Panc1 (cell line): ENCODE measurements at regions not wholly inside any gene's neighbourhood (a gene's known extent, or its start where the extent isn't known, plus 50 kb on each side); places are given as distances from the start of the nearest gene placed in this dataset.

Experiments used
- ATAC-seq: fragments of 200-7000 bp; cut with Tn5 transposase; 2 replicates; pipeline ENCODE4 v1.9.1; 2020; ENCODE audit warnings: mild to moderate bottlenecking, moderate library complexity
- BruUV-seq: library from RNA; stranded (reverse); fragments of 400-500 nt; replicated peaks from 2 replicates; lab custom pipeline; 2021; lab: Mats Ljungman, UMichigan
- CTCF ChIA-PET: fragments of 300-600 bp; sonication (Branson Sonifier 250); formaldehyde crosslinking; loops from one replicate; lab custom pipeline; 2022; ENCODE audit warnings: antibody characterized with exemption; lab: Charles Lee
- POLR2A ChIA-PET: fragments of 300-600 bp; sonication (Branson Sonifier 250); formaldehyde crosslinking; loops from one replicate; lab custom pipeline; 2022; ENCODE audit warnings: antibody characterized with exemption; lab: Charles Lee
- DNase-seq: peaks from one replicate; pipeline ENCODE4 v3.0.0-alpha.2; 2010; ENCODE audit warnings: low read depth, low spot score
- H3K27ac ChIP-seq: 2 replicates; pipeline ENCODE4 v1.5.1; 2011; ENCODE audit warnings: mild to moderate bottlenecking, low read length, inconsistent platforms
- H3K27me3 ChIP-seq: fragments of 200-500 bp; sonication (Bioruptor generic); 2 replicates; pipeline ENCODE4 v1.6.0; 2014; ENCODE audit warnings: low read length, inconsistent platforms; ENCODE audit not compliant: control insufficient read depth, insufficient read depth
- H3K36me3 ChIP-seq: fragments of 200-500 bp; sonication (Bioruptor generic); 2 replicates; pipeline ENCODE4 v1.5.1; 2014; ENCODE audit warnings: inconsistent platforms, mild to moderate bottlenecking, low read length, moderate library complexity; ENCODE audit not compliant: control insufficient read depth, insufficient read depth
- H3K4me1 ChIP-seq: 2 replicates; pipeline ENCODE4 v1.5.1; 2011; ENCODE audit warnings: inconsistent platforms, mild to moderate bottlenecking, low read length, moderate library complexity; ENCODE audit not compliant: control insufficient read depth, insufficient read depth
- H3K4me3 ChIP-seq, 2 experiments: 2 replicates each; pipeline ENCODE4 v1.5.1; 2011 to 2012; ENCODE audit warnings: low read depth in 2 of 2, low read length in 2 of 2, mild to moderate bottlenecking in 2 of 2, inconsistent platforms in 1 of 2, moderate library complexity in 1 of 2
- H3K9me3 ChIP-seq: fragments of 200-500 bp; sonication (Bioruptor generic); 2 replicates; pipeline ENCODE4 v1.5.1; 2014; ENCODE audit warnings: low read depth, mild to moderate bottlenecking, inconsistent platforms, low read length, moderate library complexity; ENCODE audit not compliant: control insufficient read depth, insufficient read depth
- POLR2AphosphoS5 ChIP-seq: IDR thresholded peaks from 2 replicates; pipeline ENCODE4 v1.6.1; 2012; ENCODE audit warnings: mild to moderate bottlenecking, low read depth, low read length, moderate library complexity
- SIN3A ChIP-seq: IDR thresholded peaks from 2 replicates; pipeline ENCODE4 v1.6.1; 2012; ENCODE audit warnings: low read depth, mild to moderate bottlenecking, low read length, moderate library complexity, borderline replicate concordance; ENCODE audit not compliant: insufficient read depth
- TCF7L2 ChIP-seq: IDR thresholded peaks from 2 replicates; pipeline ENCODE4 v1.6.1; 2011; ENCODE audit warnings: mild to moderate bottlenecking, low read depth, low read length, inconsistent platforms
- in situ Hi-C: cut with HindIII; loops from 2 replicates; pipeline ENCODE4 v1.10.0; 2016; ENCODE audit warnings: low sequenced_read_pairs, low pct_unique_long_range_greater_than_20kb
- intact Hi-C: fragments of 100-400 bp; cut with micrococcal nuclease; formaldehyde crosslinking; loops from one replicate; pipeline ENCODE4 v1.10.0; 2022; ENCODE audit not compliant: unreplicated experiment
- TF ChIP-seq, protein P1 (sequence below), 2 experiments: IDR thresholded peaks; 2 replicates each; pipeline ENCODE4 v1.6.1; 2011 to 2012; ENCODE audit warnings: low read depth in 2 of 2, control low read depth in 1 of 2, low read length in 1 of 2, mild to moderate bottlenecking in 1 of 2, moderate library complexity in 1 of 2; ENCODE audit not compliant: insufficient read depth in 1 of 2
- TF ChIP-seq, protein P2 (sequence below): fragments of 450-650 bp; IDR thresholded peaks from 2 replicates; pipeline ENCODE4 v1.5.1; 2017; ENCODE audit warnings: mild to moderate bottlenecking

DNA sequence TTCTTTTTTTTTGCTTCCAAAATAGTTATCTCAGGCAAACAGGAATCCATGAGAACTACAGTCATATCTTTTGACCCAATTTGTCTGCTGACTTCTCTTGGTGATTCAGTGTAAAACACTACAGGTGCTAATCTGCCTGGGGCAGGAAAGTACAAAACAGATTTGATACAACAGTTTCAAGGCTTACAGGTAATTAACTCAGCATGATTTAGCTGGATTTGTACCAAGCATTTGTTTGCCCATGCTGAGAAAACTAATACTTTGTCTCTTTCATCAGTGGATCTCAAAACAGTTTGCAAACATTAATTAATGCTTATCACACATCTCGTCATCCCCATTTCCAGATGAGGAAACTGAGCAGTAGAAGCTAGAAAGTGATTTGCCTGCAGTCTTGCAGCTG, 312.5 kb upstream of the SEMA6A start:
- H3K36me3 ChIP-seq = no peaks in the 10 kb centered on the region
- BruUV-seq = no TSS peak
- H3K4me3 ChIP-seq = no peak overlapping the region
- in situ Hi-C loops = no loop called here
- H3K4me1 ChIP-seq = no peaks in the 10 kb centered on the region
- intact Hi-C loops = no loop called here
- H3K27me3 ChIP-seq = no peaks in the 10 kb centered on the region
- H3K27ac ChIP-seq = no peak overlapping the region
- ChIA-PET CTCF (no interaction called here), POLR2A (no interaction called here)
- H3K9me3 ChIP-seq = no peaks in the 10 kb centered on the region
- TF ChIP-seq SIN3A (no peak), TCF7L2 (no peak), POLR2AphosphoS5 (no peak)
- TF ChIP-seq, protein P1, sequence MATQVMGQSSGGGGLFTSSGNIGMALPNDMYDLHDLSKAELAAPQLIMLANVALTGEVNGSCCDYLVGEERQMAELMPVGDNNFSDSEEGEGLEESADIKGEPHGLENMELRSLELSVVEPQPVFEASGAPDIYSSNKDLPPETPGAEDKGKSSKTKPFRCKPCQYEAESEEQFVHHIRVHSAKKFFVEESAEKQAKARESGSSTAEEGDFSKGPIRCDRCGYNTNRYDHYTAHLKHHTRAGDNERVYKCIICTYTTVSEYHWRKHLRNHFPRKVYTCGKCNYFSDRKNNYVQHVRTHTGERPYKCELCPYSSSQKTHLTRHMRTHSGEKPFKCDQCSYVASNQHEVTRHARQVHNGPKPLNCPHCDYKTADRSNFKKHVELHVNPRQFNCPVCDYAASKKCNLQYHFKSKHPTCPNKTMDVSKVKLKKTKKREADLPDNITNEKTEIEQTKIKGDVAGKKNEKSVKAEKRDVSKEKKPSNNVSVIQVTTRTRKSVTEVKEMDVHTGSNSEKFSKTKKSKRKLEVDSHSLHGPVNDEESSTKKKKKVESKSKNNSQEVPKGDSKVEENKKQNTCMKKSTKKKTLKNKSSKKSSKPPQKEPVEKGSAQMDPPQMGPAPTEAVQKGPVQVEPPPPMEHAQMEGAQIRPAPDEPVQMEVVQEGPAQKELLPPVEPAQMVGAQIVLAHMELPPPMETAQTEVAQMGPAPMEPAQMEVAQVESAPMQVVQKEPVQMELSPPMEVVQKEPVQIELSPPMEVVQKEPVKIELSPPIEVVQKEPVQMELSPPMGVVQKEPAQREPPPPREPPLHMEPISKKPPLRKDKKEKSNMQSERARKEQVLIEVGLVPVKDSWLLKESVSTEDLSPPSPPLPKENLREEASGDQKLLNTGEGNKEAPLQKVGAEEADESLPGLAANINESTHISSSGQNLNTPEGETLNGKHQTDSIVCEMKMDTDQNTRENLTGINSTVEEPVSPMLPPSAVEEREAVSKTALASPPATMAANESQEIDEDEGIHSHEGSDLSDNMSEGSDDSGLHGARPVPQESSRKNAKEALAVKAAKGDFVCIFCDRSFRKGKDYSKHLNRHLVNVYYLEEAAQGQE (IDR thresholded peaks at IDR 0.05; ENCODE audit: insufficient read depth in 1 of 2, low read depth in 2 of 2, low read length in 1 of 2) = no peak
- TF ChIP-seq, protein P2, sequence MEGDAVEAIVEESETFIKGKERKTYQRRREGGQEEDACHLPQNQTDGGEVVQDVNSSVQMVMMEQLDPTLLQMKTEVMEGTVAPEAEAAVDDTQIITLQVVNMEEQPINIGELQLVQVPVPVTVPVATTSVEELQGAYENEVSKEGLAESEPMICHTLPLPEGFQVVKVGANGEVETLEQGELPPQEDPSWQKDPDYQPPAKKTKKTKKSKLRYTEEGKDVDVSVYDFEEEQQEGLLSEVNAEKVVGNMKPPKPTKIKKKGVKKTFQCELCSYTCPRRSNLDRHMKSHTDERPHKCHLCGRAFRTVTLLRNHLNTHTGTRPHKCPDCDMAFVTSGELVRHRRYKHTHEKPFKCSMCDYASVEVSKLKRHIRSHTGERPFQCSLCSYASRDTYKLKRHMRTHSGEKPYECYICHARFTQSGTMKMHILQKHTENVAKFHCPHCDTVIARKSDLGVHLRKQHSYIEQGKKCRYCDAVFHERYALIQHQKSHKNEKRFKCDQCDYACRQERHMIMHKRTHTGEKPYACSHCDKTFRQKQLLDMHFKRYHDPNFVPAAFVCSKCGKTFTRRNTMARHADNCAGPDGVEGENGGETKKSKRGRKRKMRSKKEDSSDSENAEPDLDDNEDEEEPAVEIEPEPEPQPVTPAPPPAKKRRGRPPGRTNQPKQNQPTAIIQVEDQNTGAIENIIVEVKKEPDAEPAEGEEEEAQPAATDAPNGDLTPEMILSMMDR = no peak
- DNase-seq (no peak), ATAC-seq (no peak)

DNA sequence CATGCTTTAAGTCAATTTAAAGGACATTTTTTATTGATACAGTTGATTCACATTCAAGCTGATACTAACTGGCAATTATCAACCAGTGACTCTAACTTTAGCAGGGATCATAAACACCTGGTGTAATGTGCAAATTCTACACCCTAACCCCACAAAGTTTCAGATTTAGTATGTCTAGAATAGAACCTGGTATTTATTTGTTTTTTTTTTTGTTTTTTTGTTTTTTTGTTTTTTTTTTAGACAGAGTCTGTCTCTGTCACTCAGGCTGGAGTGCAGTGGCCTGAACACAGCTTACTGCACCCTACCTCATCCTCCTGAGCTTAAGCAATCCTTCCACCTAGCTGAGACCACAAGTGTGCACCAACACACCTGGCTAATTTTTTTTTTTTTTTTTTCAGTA, 311.2 kb upstream of the SEMA6A start:
- DNase-seq = no peak
- in situ Hi-C loops (no loop called here), intact Hi-C loops (no loop called here)
- H3K27ac ChIP-seq = no peak overlapping the region
- ChIA-PET CTCF (no interaction called here), POLR2A (no interaction called here)
- BruUV-seq = no TSS peak
- ATAC-seq = no peak
- no peaks in the 10 kb centered on the region for H3K4me1 ChIP-seq
- TF ChIP-seq SIN3A = no peak
- TF ChIP-seq, protein P2 = no peak
- no peak for TF ChIP-seq POLR2AphosphoS5
- no peak for TF ChIP-seq TCF7L2
- TF ChIP-seq, protein P1 (IDR thresholded peaks at IDR 0.05; ENCODE audit: insufficient read depth in 1 of 2, low read depth in 2 of 2, low read length in 1 of 2) = no peak
- no peaks in the 10 kb centered on the region for H3K36me3 ChIP-seq
- H3K9me3 ChIP-seq = no peaks in the 10 kb centered on the region
- no peaks in the 10 kb centered on the region for H3K27me3 ChIP-seq
- H3K4me3 ChIP-seq = no peak overlapping the region
